Stimulated activated CD4-positive, alpha-beta T cell treated with anti-CD3 and anti-CD28 coated beads, Interleukin-2, amount 100 ng/mL, for 24 hours (primary cell): ENCODE measurements at regions not wholly inside any gene's neighbourhood (a gene's known extent, or its start where the extent isn't known, plus 50 kb on each side); places are given as distances from the start of the nearest gene placed in this dataset.
"Not testable (repeated sequence)": the region's sequence is repeated elsewhere in the genome, so short reads cannot be mapped to it uniquely, and the experiment has no call there.

Experiments used
- DNase-seq, 2 donors: peaks; one replicate each; pipeline ENCODE4 v3.0.0-alpha.2; 2020

DNA sequence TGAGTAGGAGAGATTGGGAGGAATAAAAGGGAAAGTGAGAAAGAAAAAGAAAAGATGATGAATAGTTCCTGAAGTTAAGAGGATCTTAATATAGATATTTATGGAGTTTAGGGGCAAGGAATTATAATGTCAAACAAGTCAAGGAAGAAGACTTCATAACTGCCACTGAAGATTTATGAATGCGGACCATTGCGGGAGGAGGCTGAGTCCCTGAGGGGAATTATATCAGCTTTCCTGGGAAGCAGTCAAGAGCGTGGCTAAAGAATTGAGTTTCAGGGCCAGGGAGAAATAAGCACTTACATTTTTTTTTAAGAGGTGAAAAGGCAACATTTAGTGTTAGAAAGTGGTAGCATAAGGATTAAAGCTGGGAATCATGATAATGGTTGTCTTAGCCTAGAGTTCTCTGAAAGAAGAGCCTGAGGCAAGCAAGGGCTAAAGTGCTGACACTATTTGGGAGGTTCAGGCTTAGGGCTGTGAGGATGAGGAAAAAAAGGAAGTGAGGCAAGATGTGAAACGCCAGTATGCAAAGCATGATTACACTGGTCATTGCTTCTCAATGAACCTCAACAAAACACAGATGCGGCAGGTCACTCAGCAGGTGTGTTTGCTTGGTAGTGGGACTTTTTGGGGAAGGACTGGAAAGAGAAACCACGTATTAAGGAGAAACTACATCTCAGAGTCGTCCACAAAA, 217.1 kb downstream of the SLC4A3 start:
- DNase-seq: no peak

DNA sequence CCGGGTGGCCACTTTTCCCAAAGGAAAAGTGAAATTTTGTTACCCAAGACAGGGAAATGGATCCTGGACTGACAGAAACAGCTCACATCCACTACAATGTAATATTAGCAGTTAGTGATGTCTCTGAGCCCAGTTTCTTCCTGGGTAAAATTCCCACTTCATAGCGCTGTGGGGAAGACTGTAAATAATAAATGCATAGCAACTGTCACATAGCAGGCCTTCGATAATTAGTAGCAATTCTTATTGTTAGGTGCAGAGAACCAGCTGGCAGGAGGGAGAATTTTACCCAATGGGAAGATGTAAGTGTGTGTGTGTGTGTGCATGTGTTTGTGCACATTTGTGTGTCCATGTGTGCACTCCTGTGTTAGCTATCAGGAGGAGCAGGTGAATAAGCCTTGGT, 221.5 kb downstream of the SLC4A3 start:
- no peak for DNase-seq

DNA sequence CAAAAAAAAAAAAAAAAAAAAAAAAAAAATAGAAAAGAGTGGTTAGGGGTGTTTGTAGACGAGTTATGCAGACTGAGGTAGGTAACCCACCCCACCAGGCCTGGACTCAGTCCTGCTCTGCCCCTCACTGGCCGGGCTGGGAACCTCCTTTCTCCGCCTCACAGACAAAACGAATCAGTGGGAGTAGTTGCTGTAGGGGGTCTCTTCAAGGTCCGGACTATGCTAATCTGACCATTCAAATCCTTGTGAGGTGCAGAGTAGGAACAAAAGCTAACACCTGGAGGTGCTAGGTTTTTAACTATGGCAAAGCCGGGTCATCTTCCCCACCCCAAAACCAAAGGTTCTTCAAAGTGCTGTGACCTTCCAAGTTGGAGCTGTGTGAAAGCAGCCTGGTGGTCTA, 223.7 kb downstream of the SLC4A3 start:
- DNase-seq: no peak

DNA sequence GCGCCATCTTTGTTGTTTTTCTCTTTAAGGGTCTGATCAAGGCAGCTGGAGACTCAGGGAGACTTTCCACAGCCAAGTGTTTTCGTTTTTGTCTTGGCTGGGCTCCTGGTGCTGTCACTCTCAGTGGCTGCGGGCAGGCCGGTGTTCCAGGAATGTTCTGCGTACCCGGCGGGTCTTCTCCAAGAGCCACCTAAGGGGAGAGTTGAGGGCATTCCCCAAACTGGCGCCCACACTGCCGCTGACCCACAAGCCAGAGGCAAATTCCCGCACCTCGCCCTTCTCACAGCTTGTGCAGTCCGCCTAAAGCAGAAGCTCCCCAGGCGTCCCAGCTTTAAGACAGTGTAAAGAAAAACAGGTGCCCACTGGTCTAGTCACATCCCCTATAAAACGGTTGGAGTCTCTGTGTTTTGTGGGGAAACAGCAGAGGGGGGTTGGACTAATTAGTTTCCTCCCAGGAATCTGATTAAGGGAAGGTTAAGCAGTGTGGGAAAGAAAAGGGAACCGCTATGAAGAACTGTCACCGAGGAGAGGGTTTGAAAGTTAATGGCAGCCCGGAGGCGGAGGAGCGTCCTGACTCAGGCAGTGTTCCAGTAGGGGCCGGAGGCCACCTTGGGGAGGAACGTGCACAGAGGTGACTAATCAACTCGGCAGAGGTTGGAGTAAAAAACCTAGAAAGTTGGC, 224.5 kb downstream of the SLC4A3 start:
- DNase-seq: no peak

DNA sequence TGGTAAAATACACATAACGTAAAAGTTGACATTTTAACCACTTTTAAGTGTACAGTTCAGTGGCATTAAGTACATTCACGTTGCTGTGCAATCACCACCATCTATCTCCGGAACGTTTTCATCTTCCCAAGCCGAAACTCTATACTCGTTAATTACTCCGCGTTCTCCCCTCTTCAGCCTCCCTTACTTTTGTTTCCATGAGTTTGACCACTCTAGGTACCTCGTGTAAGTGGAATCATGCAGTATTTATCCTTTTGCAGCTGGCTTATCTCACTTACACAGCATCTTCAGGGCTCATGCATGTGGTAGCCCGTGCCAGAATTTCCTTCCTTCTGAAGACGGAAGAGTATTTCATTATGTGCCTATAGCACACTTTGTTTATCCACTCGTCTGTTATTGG, 225.2 kb downstream of the SLC4A3 start:
- DNase-seq: no peak

DNA sequence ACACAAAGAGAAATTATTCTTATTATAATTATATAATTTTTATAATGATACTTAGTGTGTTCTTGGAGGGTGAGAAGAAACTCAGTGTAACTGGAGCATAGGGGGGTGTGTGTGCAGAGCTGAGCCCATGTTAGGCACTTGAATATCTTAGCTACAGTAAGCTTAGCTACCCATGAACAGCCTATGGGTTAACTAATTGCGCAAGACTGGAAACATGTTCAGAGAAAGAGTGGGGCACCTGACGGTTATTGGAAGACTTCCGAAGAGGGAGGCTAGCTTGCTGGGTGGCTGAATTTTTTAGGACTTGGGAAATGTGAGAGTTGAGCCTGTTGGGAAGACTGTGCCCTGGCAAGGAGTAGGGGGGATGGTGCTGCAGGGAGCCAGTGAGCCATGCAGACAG, 229.2 kb downstream of the SLC4A3 start:
- no peak for DNase-seq

DNA sequence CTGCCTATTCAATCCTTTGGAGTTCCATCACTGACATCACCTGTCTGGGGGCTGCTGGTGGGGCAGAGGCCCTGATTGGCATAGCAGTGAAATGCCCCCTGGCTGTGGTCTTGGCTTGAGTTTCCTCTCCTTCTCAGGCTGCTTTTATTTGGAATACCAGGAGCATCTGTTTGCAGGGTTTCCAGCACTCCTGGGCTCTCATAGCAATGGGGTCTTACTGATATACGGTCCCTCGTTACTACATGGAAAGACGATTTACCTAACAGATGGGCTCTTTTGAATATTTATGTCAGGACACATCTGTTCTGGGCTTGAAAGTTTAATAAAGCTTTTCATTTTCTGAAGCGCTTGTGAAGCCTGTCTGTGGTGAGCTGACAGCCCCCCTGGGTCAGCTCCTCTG, 230.3 kb downstream of the SLC4A3 start:
- no peak for DNase-seq

DNA sequence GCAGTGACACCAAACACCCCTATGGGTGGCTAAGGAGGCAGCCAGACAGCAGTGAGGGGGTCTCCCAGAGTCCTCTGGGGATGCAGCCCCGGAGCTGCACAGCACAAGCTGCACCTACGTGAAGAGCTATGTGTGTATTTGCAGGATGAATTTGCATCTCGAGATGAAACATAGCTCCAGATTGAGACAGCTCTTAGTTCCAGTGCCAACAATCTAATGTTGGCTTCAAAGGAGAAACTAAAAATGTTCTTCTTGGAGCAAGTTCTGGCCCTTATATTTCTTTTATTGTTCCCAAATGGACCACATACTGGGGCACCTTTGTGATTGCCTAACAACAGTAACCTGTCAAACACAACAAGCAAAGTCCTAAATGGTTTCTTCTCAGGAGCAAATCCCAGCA, 233.9 kb downstream of the SLC4A3 start:
- no peak for DNase-seq

DNA sequence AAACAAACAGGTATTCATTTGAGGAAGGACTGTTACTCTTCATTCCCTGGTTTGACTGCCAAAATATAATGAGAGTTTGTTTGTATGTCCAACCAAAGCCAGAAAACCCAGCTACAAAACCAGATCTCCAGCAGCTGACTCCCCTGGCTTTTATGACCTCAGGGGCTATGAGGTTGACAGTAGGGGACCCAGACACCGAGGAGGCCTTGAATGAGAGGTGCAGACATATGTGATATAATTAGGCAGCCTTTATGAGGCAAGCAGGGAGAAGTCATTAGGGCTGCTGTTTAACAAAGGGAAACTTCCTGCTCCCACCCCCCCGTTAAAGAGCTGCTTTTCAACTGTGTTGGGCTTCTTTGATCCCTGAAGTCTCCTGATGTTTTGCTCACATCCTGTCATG, 236.7 kb downstream of the SLC4A3 start:
- no peak for DNase-seq

DNA sequence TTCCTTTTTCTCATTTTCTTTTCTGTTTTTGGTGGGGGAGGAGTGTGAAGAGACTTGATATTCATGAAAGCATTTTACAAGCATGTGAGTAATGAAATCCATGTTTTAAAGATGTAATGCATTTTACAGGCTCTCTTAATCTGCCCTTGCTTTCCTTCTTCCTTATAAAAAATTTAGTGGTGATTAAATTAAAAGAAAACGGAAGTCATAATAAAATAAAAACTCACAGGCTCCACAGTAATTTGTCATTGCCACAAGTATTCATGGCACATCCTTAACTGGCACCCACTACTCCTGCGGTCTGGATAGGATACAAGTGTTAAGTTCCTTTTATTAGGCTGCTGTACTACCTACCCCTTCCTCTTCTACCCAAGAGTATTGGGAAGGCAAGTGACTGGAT, 241.2 kb downstream of the SLC4A3 start:
- no peak for DNase-seq

DNA sequence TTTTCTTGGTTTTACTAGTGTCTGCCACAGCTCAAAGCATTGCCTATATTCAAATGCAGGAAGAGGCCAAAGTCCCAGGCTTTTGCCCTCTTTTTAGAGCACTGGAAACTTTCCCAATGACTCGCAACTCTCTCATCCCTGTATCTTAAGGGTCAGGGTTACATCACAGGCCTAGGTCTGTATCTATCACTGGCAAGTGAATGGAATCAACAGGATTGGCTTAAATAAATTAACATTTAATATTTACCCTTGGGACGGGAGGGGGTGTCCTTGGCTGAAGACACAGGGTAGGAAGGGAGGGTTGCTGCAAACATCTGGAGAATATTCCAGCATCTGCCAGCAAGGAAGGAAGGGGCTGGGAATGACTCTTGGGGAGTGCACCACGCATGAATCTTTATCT, 242.6 kb downstream of the SLC4A3 start:
- DNase-seq: no peak

DNA sequence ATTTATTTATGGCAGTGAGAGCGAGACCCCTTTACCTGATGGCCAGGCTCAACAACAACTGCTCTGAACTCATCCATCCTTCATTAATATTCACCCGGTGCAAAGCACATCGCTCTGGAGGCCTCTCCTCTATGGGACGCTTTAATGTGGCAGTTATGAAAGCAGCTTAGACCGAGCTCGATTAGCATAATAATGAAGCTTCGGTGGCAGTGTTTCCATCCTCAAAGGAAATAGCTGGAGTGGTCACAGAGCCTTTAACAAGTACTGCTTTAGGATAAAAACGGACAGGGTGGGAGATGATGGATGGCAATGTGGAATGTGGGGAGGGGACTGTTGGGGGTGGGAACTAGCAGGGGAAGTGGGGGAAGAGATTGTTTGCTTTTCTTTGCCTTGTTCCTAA, 243.9 kb downstream of the SLC4A3 start:
- no peak for DNase-seq

DNA sequence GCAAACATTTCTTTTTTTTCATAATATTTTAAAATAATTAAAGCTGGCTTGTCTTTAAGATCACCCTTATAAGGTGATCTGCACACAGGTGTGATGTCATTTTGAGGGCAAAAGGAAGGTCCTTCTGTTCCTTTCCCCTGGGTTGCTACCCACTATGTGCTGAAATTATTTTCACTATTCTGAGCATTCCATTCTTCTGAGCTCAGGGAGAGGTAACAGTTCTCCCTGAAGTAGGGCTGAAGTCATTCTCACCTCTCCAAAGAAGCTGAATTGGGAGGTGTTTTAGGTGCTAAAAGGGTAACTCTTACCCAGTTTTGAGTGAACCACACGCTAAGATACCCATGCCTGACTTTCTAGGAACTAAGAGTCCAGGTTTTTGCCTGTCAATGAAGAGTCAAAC, 247.6 kb downstream of the SLC4A3 start:
- no peak for DNase-seq

DNA sequence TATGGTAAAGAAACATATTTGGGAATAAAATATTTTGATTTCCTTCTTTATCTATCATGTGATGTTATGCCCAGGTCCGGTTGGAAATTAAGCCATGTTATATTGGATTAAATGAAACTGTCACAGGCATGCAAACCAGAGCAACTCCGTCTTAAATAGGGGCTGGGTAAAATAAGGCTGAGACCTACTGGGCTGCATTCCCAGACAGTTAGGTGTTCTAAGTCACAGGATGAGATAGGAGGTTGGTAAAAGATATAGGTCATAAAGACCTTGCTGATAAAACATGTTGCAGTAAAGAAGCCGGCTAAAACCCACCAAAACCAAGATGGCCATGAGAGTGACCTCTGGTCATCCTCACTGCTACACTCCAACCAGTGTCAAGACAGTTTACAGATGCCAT, 248.6 kb downstream of the SLC4A3 start:
- not testable (repeated sequence) for DNase-seq

DNA sequence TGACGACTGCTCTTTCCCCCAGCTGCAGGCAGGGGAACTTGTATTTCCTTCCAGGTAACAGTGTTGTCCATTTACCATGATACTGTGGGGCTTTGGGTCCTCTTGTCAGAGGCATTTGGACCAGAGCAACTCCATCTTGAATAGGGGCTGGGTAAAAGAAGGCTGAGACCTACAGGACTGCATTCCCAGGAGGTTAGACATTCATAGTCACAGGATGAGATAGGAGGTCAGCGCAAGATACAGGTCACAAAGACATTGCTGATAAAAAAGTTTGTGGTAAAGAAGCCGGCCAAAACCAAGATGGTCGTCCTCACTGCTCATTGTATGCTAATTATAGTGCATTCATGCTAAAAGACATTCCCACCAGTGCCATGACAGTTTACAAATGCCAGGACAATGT, 249.5 kb downstream of the SLC4A3 start:
- no peak for DNase-seq

DNA sequence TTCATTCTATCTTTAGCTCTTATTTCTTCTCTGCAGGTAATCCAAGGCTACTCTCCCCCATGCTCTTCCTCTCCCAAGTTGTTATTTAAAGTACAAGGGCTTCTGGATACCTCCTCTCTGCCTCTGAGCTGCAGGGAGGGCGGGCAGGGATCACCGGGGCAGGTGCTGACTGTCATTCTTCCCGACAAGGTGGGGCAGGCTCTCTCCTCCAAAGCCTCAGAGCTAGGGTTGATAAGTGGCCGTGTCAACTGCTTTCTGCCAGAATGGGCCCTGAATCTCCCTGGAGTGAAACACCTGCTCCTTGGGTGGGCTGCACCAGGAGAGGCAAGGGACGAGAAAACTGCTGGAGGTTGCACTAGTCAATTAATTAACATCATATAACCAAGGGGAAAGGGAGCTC, 250.3 kb downstream of the SLC4A3 start:
- DNase-seq: no peak

DNA sequence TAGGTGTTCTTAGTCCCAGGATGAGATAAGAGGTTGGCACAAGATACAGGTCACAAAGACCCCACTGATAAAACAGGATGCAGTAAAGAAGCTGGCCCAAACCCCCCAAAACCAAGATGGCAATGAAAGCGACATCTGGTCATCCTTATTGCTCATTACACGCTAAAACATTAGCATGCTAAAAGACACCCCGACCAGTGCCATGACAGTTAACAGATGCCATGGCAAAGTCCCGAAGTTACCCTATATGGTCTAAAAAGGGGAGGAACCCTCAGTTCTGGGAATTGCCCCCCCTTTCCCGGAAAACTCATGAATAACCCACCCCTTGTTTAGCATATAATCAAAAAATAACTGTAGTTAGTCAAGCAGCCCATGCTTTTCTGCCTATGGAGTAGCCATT, 251.1 kb downstream of the SLC4A3 start:
- no peak for DNase-seq

DNA sequence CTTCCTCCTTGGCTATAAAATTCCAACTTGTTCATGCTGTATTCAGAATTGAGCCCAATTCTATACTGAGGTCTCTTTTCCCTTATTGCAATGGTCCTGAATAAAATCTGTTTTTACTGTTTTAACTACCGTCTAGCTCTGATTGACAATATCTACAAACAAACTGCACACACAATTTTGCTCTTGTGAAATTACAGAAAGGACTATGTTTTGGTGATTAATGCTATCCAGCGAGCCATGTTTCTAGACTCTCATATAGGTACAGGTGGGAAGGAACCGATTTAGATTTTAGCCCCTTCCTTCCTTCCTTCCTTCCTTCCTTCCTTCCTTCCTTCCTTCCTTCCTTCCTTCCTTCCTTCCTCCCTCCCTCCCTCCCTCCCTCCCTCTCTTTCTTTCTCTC, 254.4 kb downstream of the SLC4A3 start:
- no peak for DNase-seq

DNA sequence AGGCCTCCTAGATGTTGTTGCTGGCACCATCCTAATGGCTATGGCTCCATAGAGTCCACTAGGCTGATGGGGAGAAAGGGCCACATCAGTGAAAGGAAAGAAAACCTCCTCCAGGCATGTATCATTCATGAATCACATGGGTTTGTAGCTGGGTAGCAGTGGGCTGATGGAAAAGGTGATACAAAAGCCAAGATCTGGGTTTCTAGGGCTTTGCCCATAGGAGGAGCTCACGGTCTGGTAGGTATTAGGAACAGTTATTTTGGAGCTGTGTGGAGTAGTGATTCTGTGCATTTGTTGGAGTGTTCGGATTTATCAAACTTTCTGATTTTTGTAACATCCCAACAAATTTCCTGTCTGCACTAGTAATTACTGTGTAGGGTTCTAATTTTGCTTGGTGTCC, 259.2 kb downstream of the SLC4A3 start:
- no peak for DNase-seq

DNA sequence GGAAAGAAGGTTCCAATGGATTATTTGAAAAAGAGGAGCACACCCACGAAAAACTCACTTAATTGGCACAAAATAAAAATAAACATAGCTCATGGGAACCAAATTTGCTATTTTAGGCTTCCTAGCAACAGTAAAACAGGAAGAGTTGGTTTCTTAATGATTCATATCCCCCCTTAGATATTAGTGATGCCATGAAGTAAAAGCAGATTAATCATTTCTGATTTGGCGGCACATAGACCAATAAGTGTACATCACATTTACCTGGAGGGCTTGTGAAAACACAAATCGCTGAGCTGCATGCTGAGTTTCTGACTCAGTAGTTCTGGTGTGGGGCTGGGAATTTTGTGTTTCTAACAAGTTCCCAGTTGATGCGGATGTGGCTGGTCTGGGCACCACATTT, 260.4 kb downstream of the SLC4A3 start:
- DNase-seq: no peak

DNA sequence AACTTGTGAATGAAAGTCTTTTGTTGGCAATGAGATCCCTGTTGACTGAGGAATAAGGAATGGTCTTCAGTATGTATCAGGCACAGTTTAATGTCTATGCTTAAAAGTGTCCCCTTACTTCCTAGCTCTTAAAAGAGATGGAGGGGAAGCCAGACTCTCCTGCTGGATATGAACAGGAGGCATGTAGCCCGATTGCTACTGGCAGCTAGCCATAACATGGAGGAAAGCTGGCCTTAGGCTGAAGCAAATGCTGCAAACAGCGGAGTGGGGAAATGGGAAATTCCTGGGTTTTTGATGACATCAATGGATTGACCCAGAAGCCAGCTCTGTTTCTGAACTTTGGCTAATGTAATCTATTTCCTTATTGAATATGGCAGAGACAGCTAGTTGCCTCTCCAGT, 266.1 kb downstream of the SLC4A3 start:
- DNase-seq: no peak

DNA sequence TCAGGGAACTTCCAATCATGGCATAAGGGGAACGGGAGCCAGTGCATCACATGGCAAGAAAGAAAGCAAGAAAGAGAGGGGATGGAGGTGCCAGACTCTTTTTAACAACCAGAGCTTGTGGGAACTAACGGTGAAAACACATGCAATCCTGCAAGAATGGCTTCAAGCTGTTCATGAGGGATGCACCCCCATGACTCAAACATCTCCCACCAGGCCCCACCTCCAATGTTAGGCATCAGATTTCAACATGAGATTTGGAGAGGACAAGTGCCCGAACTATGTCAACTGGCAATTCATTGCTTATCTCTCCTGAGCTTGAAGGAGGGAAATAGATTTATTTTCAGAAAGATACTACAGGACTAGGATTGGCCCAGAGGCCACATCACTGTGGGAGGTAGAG, 270.0 kb downstream of the SLC4A3 start:
- no peak for DNase-seq

DNA sequence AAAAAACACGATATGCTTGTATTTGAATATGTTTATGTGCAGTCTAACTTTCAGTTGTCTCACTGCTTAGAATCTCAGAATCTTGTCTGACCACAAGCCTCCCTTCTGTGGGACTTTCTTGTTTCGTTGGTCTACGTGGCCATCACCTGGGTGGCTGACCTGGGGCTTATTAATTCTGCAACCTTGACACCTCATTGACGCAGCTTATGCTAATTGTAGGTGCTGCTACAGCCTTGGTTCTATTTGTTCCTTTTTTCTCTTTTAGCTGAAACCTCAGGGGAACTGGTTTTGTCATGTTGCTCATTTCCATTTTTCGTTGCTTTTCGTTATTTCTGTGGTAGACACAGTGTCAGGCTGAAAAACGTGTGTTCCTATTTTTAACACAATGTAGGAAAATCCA, 273.7 kb downstream of the SLC4A3 start:
- DNase-seq: no peak

DNA sequence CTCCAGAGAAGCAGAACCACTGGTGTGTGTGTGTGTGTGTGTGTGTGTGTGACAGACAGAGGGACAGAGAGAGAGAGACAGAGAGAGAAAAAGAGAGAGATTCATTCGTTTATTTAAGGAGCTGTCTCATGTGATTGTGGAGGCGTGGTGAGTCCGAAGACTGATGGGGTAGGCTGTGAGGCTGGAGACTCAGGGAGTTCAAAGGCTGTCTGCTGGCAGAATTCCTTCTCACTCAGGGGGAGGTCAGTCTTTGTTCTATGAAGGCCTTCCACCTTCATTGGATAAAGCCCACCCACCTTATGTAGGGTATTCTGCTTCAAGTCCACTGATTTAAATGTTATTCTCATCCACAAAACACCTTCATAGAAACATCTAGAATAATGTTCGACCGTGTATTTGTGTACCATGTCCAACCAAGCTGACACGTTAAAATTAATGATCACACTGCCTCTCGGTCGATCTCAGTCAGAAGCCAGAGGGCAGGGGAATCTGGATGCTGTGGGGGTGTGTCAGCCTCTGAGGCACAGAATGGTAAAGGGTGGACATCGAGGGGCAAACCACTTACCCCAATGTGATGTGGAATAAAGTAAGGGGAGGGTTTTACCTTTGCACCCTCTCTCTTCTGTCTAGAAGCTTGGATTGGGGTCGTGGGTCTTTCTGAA, 275.6 kb downstream of the SLC4A3 start:
- DNase-seq: no peak

DNA sequence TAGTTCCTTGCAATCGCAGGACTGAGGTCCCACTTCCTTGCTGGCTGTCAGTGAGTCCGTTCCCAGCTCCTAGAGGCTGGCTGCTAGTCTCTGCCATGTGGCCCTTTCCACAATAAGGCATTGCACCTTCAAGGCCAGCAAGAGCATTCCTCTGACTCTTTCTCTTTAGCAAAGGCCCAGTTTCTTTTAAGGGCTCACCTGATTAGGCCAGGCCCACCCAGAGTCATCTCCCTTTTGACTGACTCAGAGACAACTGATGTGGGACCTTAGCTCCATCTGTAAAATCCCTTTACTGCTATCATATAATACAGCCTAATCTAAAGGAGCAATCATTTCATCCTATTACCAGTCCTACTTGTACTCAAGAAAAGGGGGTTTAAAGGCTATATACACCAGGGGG, 278.2 kb downstream of the SLC4A3 start:
- DNase-seq: no peak
